Fibroblast of pulmonary artery (primary cell): ENCODE measurements at regions not wholly inside any gene's neighbourhood (a gene's known extent, or its start where the extent isn't known, plus 50 kb on each side); places are given as distances from the start of the nearest gene placed in this dataset.
"Not testable (repeated sequence)": the region's sequence is repeated elsewhere in the genome, so short reads cannot be mapped to it uniquely, and the experiment has no call there.

ENCODE experiments used
- DNase-seq: peaks from one replicate; pipeline ENCODE4 v3.0.0-alpha.2; 2010; ENCODE audit warnings: low read depth
- H3K4me3 ChIP-seq: replicated peaks from 2 replicates; pipeline ENCODE4 v1.5.1; 2011; ENCODE audit warnings: low read depth, mild to moderate bottlenecking, control low read depth, low read length, moderate library complexity
- TF ChIP-seq, protein P1 (sequence below): IDR thresholded peaks from 2 replicates; pipeline ENCODE4 v1.5.1; 2011; ENCODE audit warnings: mild to moderate bottlenecking, control low read depth, low read length, inconsistent platforms; ENCODE audit errors: missing control alignments

DNA sequence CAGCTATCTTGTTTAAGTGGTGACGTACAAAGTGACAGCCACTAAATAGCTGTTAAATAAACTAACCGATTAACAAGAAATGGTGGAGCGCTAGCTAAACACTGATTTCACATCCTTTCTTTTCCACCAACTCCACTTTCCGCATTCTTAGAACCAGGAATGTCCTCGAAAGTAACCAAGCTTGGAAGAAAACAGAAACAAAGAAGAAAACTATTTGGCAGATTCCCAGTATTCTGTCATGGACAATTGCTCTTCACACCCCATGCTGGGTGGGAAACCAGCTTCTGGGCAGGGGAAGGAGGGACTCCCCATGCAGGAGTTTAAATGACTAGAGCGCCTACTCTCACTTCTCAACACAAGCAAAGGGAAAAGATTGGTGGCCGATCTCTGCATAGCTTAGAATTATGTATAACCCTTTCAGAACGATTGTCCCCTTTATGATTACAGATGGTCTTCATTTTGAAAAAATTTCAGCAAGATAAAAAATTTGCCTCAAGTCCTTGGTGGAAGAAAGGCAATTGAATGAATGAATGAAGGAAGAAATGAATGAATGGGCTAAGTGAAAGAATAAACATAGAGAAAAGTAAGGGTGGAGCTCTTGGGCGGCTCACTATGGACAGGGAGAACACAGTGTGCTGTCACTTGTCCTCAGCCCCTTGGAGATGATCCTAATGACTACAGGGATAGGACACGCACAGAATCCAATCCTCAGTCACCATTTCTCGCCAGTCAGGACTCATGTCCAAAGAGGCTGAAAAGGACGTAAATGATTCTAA, 148.7 kb upstream of the NEDD9 start:
- TF ChIP-seq, protein P1, sequence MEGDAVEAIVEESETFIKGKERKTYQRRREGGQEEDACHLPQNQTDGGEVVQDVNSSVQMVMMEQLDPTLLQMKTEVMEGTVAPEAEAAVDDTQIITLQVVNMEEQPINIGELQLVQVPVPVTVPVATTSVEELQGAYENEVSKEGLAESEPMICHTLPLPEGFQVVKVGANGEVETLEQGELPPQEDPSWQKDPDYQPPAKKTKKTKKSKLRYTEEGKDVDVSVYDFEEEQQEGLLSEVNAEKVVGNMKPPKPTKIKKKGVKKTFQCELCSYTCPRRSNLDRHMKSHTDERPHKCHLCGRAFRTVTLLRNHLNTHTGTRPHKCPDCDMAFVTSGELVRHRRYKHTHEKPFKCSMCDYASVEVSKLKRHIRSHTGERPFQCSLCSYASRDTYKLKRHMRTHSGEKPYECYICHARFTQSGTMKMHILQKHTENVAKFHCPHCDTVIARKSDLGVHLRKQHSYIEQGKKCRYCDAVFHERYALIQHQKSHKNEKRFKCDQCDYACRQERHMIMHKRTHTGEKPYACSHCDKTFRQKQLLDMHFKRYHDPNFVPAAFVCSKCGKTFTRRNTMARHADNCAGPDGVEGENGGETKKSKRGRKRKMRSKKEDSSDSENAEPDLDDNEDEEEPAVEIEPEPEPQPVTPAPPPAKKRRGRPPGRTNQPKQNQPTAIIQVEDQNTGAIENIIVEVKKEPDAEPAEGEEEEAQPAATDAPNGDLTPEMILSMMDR = no peak
- no peak overlapping the region for H3K4me3 ChIP-seq
- no peak for DNase-seq

DNA sequence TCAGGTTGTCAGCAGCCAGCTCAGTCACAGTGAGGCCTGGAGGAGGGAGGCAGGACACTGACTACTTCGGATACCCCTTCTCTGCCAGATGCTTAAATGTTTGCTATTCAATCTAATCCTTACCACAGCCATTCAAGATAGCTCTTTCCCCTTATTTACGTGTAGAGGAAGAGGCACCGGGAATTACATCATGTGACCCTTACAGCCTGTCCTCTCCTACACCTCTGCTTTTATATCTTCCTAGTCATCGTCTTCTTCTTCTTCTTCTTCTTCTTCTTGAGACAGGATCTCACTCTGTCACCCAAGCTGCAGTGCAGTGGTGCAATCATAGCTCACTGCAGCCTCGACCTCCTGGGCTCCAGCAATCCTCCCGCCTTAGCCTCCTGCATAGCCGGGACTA, 148.1 kb upstream of the NEDD9 start:
- DNase-seq = no peak
- H3K4me3 ChIP-seq = no peak overlapping the region
- TF ChIP-seq, protein P1 = no peak

DNA sequence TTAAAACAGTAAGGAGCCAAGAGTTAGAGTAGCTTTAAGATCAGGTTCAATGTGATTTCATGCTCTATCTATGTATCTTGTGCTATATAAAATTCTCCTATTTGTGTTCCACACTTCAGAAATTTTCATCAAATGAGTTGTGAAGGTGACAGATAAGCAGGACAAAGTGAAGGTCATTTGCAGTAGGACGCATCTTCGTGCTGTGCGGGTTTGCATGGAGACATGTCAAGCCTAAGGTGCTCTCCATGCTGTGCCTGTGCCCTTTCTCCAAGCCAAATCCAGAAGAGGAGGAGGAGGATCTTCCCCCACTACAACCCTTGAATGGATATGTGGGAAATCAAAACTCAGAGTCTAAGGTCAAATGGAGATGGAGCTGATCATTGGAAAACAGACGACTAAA, 147.3 kb upstream of the NEDD9 start:
- TF ChIP-seq, protein P1 = no peak
- H3K4me3 ChIP-seq = no peak overlapping the region
- no peak for DNase-seq

DNA sequence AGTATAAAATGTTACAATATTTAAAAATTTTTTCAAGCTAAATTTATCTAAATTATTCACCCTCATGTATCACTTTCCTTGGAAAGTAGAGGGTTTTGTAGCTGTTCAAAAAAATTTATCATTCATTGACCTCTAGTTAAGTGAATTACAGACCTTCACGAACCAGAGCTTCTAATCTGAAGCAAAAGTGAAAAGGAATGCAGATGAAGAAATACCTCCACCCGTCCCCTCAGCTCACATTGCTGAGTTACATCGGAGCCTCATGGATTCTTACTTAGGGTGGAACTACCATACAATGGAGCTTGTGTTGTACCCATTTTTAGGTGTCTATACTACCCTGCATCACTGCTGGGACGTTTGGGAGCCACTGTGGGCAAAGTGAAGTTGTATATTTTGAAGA, 146.2 kb upstream of the NEDD9 start:
- no peak for DNase-seq
- TF ChIP-seq, protein P1 = no peak
- no peak overlapping the region for H3K4me3 ChIP-seq

DNA sequence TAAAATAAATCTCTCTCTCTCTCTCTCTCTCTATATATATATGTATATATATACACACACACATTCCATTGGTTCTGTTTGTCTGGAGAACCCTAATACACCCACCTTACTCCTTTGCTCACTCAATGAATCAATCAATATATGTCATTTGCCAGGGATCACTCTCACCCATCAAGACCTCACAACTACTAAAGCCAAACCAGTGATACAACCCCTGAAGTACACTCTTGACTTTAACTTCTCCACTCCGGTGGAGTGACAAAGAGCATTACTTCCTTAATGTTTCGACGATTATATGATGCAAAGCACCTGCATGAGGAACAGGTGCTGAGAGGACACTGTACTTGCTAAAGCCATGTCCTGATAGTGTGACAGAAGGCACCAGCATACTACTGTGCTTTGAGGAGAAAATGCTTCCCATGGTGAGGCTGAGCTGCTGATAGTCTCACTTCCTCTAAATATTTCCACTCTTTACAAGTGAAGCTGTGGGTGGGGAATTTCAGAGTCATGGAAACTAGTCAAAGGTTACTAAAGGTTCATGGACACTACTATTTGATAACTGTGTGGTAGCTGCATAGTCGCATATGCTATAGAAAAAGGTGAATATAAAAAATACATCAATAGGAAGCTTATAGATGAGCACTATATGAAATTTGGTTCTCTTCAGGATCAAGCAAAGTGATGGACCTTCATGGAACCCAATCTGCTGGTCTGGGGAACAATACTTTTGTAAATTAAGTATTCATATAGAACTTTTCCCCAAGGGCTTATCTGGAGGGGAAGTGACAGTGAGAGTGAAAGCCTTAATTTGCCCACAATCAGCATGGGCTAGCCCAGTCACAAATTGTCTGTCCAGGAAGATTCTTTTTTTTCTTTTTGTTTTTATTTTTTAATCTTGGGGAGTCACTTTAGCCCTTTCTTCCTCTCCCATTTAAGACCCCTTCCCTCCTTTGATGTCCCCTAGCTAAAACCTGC, 141.9 kb upstream of the NEDD9 start:
- no peak for DNase-seq

DNA sequence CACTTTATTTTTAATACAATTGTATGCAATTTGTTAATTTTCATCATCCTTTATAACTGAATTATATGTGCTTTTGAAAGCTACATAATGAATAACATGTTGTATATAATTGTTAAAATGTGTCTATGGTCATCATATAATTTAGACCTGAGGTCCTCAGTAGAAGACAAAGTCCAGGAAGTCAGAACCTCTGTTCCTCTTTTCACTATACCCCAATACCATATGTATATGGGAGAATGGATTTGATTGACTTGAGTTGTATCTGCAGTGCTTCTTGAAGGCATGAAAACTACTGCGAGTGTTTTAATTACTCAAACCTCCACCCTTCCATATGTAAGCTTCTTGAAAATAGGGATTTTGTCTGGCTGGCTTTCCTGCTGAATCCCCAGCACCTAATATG, 140.7 kb upstream of the NEDD9 start:
- no peak for DNase-seq
- H3K4me3 ChIP-seq = no peak overlapping the region

More for the DNA sequence above, 141.9 kb upstream of the NEDD9 start:
- TF ChIP-seq, protein P1 = no peak
- H3K4me3 ChIP-seq = no peak overlapping the region

DNA sequence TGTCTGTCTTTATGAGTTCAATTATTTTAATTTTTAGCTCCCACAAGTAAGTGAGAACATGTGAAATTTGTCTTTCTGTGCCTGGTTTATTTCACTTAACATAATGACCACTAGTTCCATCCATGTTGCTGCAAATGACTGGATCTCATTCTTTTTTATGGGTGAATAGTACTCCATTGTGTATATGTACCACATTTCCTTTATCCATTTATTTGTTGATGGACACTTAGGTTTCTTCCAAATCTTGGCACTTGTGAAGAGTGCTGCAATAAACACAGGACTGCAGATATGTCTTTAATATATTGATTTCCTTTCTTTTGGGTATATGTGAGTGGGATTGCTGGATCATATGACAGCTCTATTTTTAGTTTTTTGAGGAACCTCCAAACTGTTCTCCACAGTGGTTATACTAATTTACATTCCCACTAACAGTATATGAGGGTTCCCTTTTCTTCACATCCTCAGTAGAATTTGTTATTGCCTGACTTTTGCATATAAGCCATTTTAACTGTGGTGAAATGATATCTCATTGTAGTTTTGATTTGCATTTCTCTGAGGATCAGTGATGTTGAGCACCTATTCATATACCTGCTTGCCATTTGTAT, 139.8 kb upstream of the NEDD9 start:
- H3K4me3 ChIP-seq, DNase-seq: not testable (repeated sequence)

More for the DNA sequence above, 140.7 kb upstream of the NEDD9 start:
- TF ChIP-seq, protein P1 = no peak
